ENCODE measurements at regions not wholly inside any gene's neighbourhood (a gene's known extent, or its start where the extent isn't known, plus 50 kb on each side); places are given as distances from the start of the nearest gene placed in this dataset.

DNA sequence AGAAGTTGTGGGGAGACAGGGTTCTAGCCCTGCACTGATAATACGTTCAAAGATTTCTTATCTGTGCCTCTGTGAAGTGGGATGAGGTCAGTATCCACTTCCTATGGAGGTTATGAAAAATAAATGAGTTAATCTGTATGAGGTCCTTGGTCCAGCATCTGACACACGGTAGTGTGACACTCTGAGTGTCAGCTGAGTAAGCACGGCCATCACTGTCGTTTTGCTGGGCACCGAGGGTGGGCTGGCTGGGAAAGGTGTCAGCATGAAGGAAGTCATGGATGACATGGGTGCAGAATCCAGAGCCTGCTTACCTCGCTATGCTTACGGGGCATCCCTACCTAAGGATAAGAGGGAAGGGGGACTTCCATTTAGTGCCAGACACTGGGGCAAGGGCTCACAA is 150.3 kb downstream of the INHBB start:
- no peak for DNase-seq (ENCODE audit: extremely low read depth, low read depth)

DNA sequence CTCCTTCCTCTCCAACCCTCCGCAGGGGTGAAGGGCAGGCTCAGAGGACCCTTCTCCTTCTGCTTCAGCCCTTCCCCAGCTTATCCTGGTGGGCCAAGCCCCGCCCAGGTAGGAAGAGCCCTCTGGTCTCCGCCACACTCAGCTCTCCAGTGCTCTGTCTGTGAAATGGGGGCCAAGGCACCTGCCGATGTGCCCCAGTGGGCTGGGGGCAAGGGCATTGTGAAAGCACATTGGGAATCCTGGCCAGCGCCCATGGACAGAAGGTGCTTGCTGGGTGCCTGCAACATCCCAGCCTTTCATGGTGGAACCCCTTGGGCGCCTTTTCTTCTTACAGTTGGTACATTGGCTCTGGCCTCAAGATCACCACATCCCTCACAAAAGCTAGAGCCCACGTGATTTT is 150.8 kb downstream of the INHBB start:
- no peak for DNase-seq (ENCODE audit: extremely low read depth, low read depth)

DNA sequence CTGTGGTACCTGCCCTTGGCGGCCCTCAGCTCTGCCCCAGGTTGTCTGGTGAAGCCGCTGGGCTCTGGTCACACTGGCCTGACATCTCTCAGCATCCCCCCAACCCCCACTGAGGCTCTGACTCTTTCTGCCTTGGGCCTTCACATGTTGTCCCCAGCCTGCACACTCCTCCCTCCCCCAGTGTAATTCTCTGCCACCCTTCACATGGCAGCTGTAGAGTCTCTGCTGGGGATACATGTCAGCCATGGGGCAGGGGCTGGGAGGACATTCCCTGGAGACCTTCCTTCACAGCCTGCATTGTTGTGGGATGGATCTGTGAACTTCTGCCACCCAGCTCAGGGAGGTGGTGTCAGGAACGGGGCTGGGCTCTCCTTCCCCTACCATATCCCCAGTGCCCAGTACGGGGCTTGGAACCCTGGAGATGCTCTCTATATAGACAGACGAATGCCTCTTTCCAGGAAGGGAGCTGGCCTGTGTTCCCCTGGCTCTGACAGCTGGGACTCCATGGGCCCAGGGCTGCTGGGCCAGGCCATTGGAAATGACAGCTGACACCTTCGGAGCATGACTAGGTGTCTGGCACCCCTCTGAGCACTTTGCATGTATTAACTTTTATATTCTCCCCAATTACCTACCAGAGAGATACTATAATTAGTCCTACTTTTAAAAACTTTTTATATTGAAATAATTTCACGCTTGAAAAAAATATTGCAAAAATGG is 151.5 kb downstream of the INHBB start:
- DNase-seq (ENCODE audit: extremely low read depth, low read depth): no peak

DNA sequence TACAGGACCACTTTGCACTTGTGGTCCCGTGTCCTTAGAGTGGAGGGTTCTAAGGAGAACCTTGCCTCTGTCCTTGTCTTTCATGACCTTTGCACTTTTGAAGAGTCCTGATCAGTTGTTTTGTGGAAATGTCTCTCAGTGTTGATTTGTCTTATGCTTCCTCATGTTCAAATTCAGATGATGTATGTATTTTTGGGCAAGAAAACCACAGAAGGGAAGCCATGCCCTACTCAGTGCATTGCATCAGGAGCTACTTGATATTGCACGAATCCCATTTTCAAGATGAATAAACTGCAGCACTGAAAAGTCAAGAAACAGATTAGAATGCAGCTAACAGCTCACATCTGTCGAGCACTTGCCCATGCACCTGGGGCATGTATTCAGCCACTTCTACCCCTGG is 152.2 kb downstream of the INHBB start:
- DNase-seq (ENCODE audit: extremely low read depth, low read depth): no peak

DNA sequence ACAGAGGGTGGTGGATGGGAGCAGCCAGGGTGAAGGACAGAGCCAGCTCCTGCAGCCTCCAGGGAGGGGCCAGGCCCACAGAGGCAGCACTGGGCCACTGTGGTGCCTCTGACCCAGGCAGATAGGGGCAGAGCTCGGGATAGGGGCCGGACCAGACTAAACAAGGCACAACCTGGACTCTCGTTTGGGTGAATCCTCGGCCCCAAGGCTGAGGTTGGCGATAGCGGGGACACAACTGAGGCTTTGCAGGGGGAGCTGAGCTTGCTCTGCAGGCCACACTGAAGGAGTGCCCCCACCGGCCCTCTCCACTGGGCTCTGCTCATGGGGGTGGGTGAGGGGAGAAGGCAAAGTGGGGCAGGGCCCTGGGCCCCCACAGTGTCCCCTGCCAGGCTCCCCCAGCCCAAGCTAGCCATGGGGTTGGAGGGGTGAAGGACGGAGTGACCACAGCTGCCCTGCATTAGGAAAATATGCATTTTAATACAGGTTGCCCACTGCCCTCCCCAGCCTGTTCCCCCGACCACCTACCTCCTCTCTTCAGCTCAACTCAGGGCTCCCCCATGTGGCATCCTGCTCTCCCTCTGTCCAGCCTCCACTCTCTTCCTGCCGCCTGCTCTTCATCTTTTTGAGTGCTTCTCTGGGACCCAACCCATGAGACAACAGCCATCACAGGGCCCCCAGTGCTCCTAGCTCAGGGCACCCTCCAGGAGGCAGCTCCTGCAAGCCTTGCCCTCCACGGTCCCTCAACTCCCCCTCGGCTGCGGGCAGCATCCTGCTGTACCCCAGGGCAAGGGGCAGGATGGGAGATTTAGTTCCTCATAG is 152.8 kb downstream of the INHBB start:
- no peak for DNase-seq (ENCODE audit: extremely low read depth, low read depth)

DNA sequence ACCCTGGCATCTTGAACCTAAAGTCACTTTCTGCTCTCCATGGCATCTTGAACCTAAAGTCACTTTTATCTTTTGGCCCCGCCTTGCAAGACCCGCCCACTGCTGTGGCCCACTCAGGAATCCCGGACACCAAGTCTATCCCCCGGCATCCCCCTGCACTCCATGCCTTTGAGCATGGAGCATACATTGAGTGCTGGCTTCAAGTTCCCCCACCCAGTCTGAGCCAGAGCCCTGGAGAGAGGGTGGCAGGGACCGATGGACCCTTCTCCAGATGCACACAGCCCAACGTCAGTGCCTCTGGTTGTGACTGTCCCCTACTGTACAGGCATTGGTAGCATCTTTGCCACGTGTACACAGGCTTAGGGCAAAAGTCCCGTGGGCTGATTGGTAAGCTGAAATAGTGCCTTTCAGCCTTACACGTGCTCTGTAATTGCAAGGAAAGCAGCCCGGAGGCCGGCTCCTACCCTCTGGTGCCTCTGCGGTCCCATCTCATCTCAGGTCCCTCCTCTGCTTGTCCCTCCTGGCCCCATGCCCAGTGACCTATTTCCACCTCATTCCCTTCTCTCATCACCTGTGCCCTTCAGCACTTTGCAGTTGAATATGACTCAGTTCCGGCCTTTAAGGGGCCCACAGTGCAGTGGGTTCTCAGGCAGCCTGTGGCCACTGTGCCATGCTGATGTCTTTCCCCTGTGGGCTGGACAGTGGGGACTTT is 154.0 kb downstream of the INHBB start:
- DNase-seq (ENCODE audit: extremely low read depth, low read depth): no peak

DNA sequence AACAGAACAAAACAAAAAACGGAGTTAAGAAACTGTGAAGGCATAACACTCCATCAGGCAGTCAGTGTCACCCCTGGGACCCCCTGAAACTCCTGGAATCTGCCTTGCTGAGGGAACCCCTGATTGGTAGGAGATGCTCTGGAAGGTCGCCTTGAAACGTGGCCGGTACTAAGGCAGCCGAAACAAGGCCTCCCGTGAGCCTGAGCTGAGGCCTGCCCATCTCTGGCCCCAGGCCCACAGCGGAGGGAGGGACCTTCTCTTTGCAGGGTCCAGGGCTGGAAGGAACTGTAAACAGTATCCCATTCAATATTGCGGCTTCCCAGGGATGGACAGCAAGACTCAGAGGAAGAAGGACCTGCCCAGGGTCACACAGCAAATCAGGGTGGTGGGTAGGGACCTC is 155.7 kb downstream of the INHBB start:
- DNase-seq (ENCODE audit: extremely low read depth, low read depth): no peak

DNA sequence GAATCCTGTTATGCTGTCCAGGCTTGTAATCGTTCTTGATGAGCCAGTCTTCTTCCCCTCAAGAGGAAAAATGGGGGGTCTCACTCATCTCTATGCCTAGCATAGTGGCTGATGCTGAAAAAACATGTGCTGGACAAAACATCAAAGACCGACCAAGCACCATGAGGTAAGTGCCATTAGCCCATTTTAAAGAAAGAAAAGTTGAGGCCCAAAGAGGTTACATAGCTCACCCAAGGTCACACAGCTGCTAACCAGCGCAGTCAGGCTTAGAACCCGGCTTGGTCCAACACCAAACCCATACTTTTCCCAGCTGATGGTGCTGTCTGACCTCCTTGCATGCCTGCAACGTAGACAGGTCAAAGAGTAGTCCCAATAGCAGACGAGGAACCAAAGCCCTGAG is 156.4 kb downstream of the INHBB start:
- DNase-seq (ENCODE audit: extremely low read depth, low read depth): no peak

DNA sequence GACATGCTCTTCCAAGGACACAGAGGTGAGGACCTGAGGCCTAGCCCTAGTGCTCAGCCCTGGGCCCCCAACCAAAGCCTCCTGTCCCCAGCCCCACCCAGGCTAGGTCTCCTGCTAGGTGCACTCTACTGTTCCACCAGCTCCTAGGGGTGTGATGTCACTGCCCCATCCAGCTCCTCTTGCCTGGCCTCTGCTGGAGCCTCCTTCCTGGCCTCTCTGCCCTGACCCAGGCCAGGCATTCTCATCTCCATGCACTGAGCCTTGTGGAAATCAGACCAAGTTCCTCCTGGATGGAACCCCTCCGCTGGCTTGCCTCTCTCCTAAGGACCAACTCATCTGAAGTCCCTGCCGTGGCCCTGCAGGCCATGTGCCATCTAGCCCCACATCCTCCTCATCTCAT is 156.8 kb downstream of the INHBB start:
- DNase-seq (ENCODE audit: extremely low read depth, low read depth): no peak

- DNase-seq (ENCODE audit: extremely low read depth, low read depth): no peak
Observed at GRCh38 chr2:120503206-120503792, 157.4 kb downstream of the INHBB start.

- no peak for DNase-seq (ENCODE audit: extremely low read depth, low read depth)
Observed at GRCh38 chr2:120503793-120504571, 158.0 kb downstream of the INHBB start.

- DNase-seq (ENCODE audit: extremely low read depth, low read depth): no peak
Observed at GRCh38 chr2:120504936-120505705, 159.2 kb downstream of the INHBB start.

DNA sequence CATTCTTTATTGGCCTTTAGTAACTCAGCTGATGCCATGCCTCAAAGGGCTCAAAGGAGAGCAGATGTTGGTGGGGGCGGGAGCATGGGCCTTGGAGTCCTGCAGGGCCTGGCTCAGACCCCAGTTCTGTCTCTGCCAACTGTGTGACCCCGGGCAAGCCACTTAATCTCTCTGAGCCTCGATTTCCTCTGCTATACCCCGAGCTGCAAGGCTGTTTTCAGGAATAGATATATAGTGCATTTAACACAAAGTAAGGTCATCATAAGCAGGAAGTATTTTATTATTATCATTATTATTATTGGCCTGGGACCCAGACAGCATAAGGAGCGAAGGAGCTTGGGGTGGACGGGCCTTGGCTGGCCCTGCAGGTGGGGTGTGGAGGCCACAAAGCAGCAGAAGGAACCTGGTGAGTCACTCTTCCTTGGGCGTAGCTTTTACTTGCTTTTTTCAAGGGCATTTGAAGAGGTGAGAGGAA is 162.7 kb downstream of the INHBB start:
- DNase-seq (ENCODE audit: extremely low read depth, low read depth): no peak

- DNase-seq (ENCODE audit: extremely low read depth, low read depth): no peak
Observed at GRCh38 chr2:120509213-120509815, 163.4 kb downstream of the INHBB start.

GRCh38 chr2:120509991-120510735 is 164.2 kb downstream of the INHBB start:
- no peak for DNase-seq (ENCODE audit: extremely low read depth, low read depth)

GRCh38 chr2:120510751-120511395 is 164.9 kb downstream of the INHBB start:
- DNase-seq (ENCODE audit: extremely low read depth, low read depth): no peak

DNA sequence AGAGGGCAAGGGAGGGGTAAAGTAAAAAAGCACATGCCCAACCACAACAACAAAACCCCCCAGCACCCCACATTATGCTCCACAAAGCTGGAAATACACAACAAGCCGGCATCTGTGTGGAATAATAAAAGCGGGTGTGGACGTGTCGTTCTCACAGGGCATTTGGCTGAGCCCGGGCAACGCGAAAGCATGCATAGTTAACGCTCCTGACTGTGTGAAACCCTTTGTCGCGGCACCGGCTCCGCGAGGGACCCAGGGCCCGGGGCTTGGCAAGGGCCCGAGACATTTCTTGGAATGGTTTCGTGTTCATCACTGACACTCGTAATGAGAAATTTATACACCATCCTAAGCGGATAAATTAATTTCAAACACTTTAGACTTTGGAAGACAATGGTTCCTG is 165.6 kb downstream of the INHBB start:
- no peak for DNase-seq (ENCODE audit: extremely low read depth, low read depth)

Data from NCI-H460 (cell line).